H1 (cell line): ENCODE measurements at regions not wholly inside any gene's neighbourhood (a gene's known extent, or its start where the extent isn't known, plus 50 kb on each side); places are given as distances from the start of the nearest gene placed in this dataset.
A peak's percentile ranks its signal among the peaks of the same experiment; 100 is the strongest.

Source experiments
- CTCF ChIA-PET: fragments of 300-600 bp; sonication (Branson Sonifier 250); formaldehyde crosslinking; loops from one replicate; lab custom pipeline; 2021; ENCODE audit not compliant: partially characterized antibody; lab: Charles Lee
- POLR2A ChIA-PET: fragments of 300-600 bp; sonication (Branson Sonifier 250); formaldehyde crosslinking; loops from one replicate; lab custom pipeline; 2021; ENCODE audit warnings: inconsistent platforms; ENCODE audit not compliant: partially characterized antibody; lab: Charles Lee
- DNase-seq, 2 experiments: peaks; one replicate each; pipeline versions ENCODE4 v3.0.0 to v3.0.0-alpha.2; 2010 to 2022; ENCODE audit warnings: low spot score in 2 of 2, low read depth in 1 of 2, mixed read lengths in 1 of 2
- FAIRE-seq: peaks from 2 replicates; lab custom pipeline; 2011; peaks lifted over from hg19 to GRCh38; lab: Jason Lieb, UNC
- H2AFZ ChIP-seq: 2 replicates; pipeline ENCODE4 v1.8.1; 2012; ENCODE audit warnings: low read length, inconsistent platforms
- H2AK5ac ChIP-seq: 2 replicates; pipeline ENCODE4 v1.6.1; 2013; ENCODE audit warnings: low read depth, low read length
- H2BK120ac ChIP-seq: replicated peaks from 2 replicates; pipeline ENCODE3; 2013; ENCODE audit warnings: low read depth, low read length, inconsistent platforms
- H2BK12ac ChIP-seq: 2 replicates; pipeline ENCODE4 v1.6.1; 2013; ENCODE audit warnings: low read depth, low read length
- H2BK15ac ChIP-seq: 2 replicates; pipeline ENCODE4 v1.6.1; 2013; ENCODE audit warnings: low read length
- H2BK20ac ChIP-seq: 2 replicates; pipeline ENCODE4 v1.6.1; 2013; ENCODE audit warnings: low read length
- H2BK5ac ChIP-seq: 2 replicates; pipeline ENCODE4 v1.6.1; 2013; ENCODE audit warnings: low read depth, low read length
- H3K14ac ChIP-seq: 2 replicates; pipeline ENCODE4 v1.6.1; 2013; ENCODE audit warnings: inconsistent platforms; ENCODE audit not compliant: insufficient read length
- H3K18ac ChIP-seq: 2 replicates; pipeline ENCODE4 v1.6.1; 2013; ENCODE audit warnings: low read length; ENCODE audit errors: extremely low read depth
- H3K23ac ChIP-seq: 2 replicates; pipeline ENCODE4 v1.6.1; 2013; ENCODE audit warnings: inconsistent platforms; ENCODE audit not compliant: insufficient read length
- H3K23me2 ChIP-seq: 2 replicates; pipeline ENCODE4 v1.6.1; 2013; ENCODE audit warnings: low read depth, low read length
- H3K27ac ChIP-seq: 2 replicates; pipeline ENCODE4 v1.6.1; 2011; ENCODE audit warnings: low read depth, low read length, inconsistent platforms
- H3K27me3 ChIP-seq, 4 experiments: replicated peaks in 1 of 4; 1 replicate in 1 of 4; 2 replicates in 3 of 4; pipeline versions ENCODE4 v1.6.1 to v1.8.1; 2011 to 2013; ENCODE audit warnings: low read length in 3 of 4, mild to moderate bottlenecking in 3 of 4, inconsistent platforms in 2 of 4, mixed read lengths in 2 of 4, moderate library complexity in 1 of 4; ENCODE audit not compliant: control insufficient read depth in 3 of 4, insufficient read depth in 3 of 4; ENCODE audit errors: extremely low read depth in 1 of 4
- H3K36me3 ChIP-seq, 4 experiments: 2 replicates each; pipeline versions ENCODE4 v1.6.1 to v1.8.1; 2011 to 2013; ENCODE audit warnings: mild to moderate bottlenecking in 4 of 4, low read length in 3 of 4, moderate library complexity in 2 of 4, control low read depth in 1 of 4, inconsistent platforms in 1 of 4; ENCODE audit not compliant: insufficient read depth in 4 of 4, control insufficient read depth in 2 of 4
- H3K4ac ChIP-seq: replicated peaks from 2 replicates; pipeline ENCODE3; 2013; ENCODE audit warnings: low read length, low read depth, mixed read lengths, inconsistent platforms; ENCODE audit not compliant: insufficient read length
- H3K4me1 ChIP-seq, 4 experiments: replicated peaks in 1 of 4; 1 replicate in 1 of 4; 2 replicates in 3 of 4; pipeline versions ENCODE4 v1.6.1 to v1.8.1; 2011 to 2013; ENCODE audit warnings: low read length in 3 of 4, inconsistent platforms in 2 of 4, mixed read lengths in 1 of 4; ENCODE audit not compliant: insufficient read depth in 4 of 4, control insufficient read depth in 3 of 4
- H3K4me2 ChIP-seq, 2 experiments: 2 replicates each; pipeline versions ENCODE4 v1.6.1 to v1.8.1; 2011 to 2013; ENCODE audit warnings: low read depth in 2 of 2, low read length in 2 of 2, control low read depth in 1 of 2, inconsistent platforms in 1 of 2, mild to moderate bottlenecking in 1 of 2; ENCODE audit not compliant: insufficient read depth in 1 of 2
- H3K4me3 ChIP-seq, 4 experiments: fragments of 200-600, 300-600 bp in 1 of 4; sonication (generic), shearing (Covaris generic), sonication (Bioruptor Twin) in 1 of 4; 2 replicates each; pipeline versions ENCODE4 v1.5.1 to v1.8.1; 2011 to 2016; ENCODE audit warnings: low read length in 4 of 4, low read depth in 3 of 4, control low read depth in 2 of 4, inconsistent platforms in 2 of 4, mild to moderate bottlenecking in 2 of 4, mixed read lengths in 1 of 4, moderate library complexity in 1 of 4; ENCODE audit not compliant: insufficient read depth in 2 of 4; ENCODE audit errors: extremely low read depth in 1 of 4
- H3K56ac ChIP-seq: replicated peaks from 2 replicates; pipeline ENCODE3; 2013; ENCODE audit warnings: low read depth, mild to moderate bottlenecking, mixed read lengths, low read length, inconsistent platforms; ENCODE audit not compliant: insufficient read length
- H3K79me1 ChIP-seq: 2 replicates; pipeline ENCODE4 v1.6.1; 2013; ENCODE audit warnings: low read depth, low read length, control low read depth
- H3K79me2 ChIP-seq, 2 experiments: 2 replicates each; pipeline versions ENCODE4 v1.6.1 to v1.8.1; 2012 to 2013; ENCODE audit warnings: low read length in 2 of 2, mild to moderate bottlenecking in 2 of 2, inconsistent platforms in 1 of 2; ENCODE audit not compliant: insufficient read depth in 2 of 2, control insufficient read depth in 1 of 2
- H3K9ac ChIP-seq, 4 experiments: replicated peaks in 1 of 4; 1 replicate in 1 of 4; 2 replicates in 3 of 4; pipeline versions ENCODE4 v1.6.1 to v1.8.1; 2011 to 2013; ENCODE audit warnings: low read depth in 3 of 4, low read length in 3 of 4, control low read depth in 2 of 4, mild to moderate bottlenecking in 2 of 4, moderate library complexity in 2 of 4, inconsistent platforms in 1 of 4; ENCODE audit errors: extremely low read depth in 1 of 4
- H3K9me3 ChIP-seq, 2 experiments: 2 replicates each; pipeline versions ENCODE4 v1.6.1 to v1.8.1; 2012 to 2013; ENCODE audit warnings: mild to moderate bottlenecking in 2 of 2, moderate library complexity in 2 of 2, control low read depth in 1 of 2, inconsistent platforms in 1 of 2, low read depth in 1 of 2, low read length in 1 of 2, mixed read lengths in 1 of 2; ENCODE audit not compliant: insufficient read depth in 2 of 2
- H4K20me1 ChIP-seq, 2 experiments: replicated peaks in 1 of 2; 2 replicates each; pipeline versions ENCODE3 to v1.8.1; 2011 to 2013; ENCODE audit warnings: inconsistent platforms in 2 of 2, low read length in 2 of 2, mild to moderate bottlenecking in 1 of 2; ENCODE audit not compliant: insufficient read depth in 2 of 2, control insufficient read depth in 1 of 2
- H4K5ac ChIP-seq: 2 replicates; pipeline ENCODE4 v1.6.1; 2013; ENCODE audit warnings: low read length, low read depth, mixed read lengths, inconsistent platforms; ENCODE audit not compliant: insufficient read length
- H4K8ac ChIP-seq: 2 replicates; pipeline ENCODE4 v1.8.0; 2013; ENCODE audit warnings: mild to moderate bottlenecking, moderate library complexity, low read length, inconsistent platforms; ENCODE audit not compliant: insufficient read depth; ENCODE audit errors: extremely low read depth
- H4K91ac ChIP-seq: replicated peaks from 2 replicates; pipeline ENCODE3; 2013; ENCODE audit warnings: low read length, mixed read lengths, inconsistent platforms; ENCODE audit not compliant: insufficient read length
- BRCA1 ChIP-seq: IDR thresholded peaks from 2 replicates; pipeline ENCODE4 v1.6.1; 2012; ENCODE audit warnings: low read depth, low read length, improper control_type of control experiment
- CREB1 ChIP-seq: IDR thresholded peaks from 2 replicates; pipeline ENCODE4 v1.6.1; 2012; ENCODE audit warnings: inconsistent platforms
- NRF1 ChIP-seq: IDR thresholded peaks from 2 replicates; pipeline ENCODE4 v1.6.1; 2011; ENCODE audit warnings: mild to moderate bottlenecking, low read depth, low read length, improper control_type of control experiment
- WGBS, 2 experiments: shearing (Covaris generic) in 1 of 2; methylation state at CpG; one replicate each; pipeline versions ENCODE4 v1.1.6 to v1.1.7; 2013 to 2015; ENCODE audit warnings: low lambda C conversion rate in 2 of 2, mixed read lengths in 2 of 2, inconsistent platforms in 1 of 2, low coverage in 1 of 2, missing lambda C conversion rate in 1 of 2; ENCODE audit not compliant: insufficient replicate concordance in 2 of 2, insufficient coverage in 1 of 2, insufficient read length in 1 of 2; ENCODE audit errors: extremely low coverage in 1 of 2, missing lambda C conversion rate in 1 of 2; 5-methylcytosine and 5-hydroxymethylcytosine counted together

DNA sequence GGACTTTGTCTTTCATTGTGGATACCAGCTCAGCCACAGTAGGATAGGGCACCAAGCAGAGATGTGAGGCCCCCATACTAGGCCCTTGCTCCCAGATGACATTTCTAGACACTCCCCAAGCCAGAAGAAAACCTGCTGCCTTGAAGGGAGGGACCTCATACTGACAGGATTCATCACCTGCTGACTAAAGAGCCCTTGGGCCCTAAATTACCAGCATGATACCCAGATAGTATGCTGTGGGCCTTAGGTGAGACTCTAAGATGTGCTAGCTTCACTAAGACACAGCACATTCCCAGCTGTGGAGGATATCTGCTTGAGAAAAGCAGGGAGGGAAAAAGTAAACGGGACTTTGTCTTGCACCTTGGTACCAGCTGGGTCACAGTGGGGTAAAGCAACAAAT is 324.0 kb downstream of the TBL1XR1 start:
- Histone ChIP-seq H3K79me2 (no peaks in the 10 kb centered on the region), H3K36me3 (peaks cover 0 to 2% (median 0%) of the 10 kb centered on the region in 4 experiments; a peak in 1 of 8 replicates), H3K14ac (no peak overlapping the region), H2BK120ac (no peak overlapping the region), H4K20me1 (no peaks in the 10 kb centered on the region), H4K8ac (no peak overlapping the region), H3K9me3 (peaks cover 13 to 14% of the 10 kb centered on the region in 2 experiments; a peak in 2 of 4 replicates), H2BK5ac (no peak overlapping the region), H3K4me2 (no peak overlapping the region), H4K5ac (no peak overlapping the region), H2BK15ac (peak overlapping the region; percentile 61; the same call in 1 of the 2 replicates), H3K27ac (no peak overlapping the region), H2AFZ (peak overlapping the region; percentile 91; the same call in 1 of the 2 replicates), H4K91ac (no peak overlapping the region), H2BK20ac (no peak overlapping the region; the same call in 1 of the 2 replicates), H3K23ac (no peak overlapping the region), H3K4ac (no peak overlapping the region), H3K9ac (no peak overlapping the region), H3K56ac (no peak overlapping the region), H3K18ac (no peak overlapping the region), H3K4me1 (no peaks in the 10 kb centered on the region), H2AK5ac (no peak overlapping the region), H3K23me2 (no peaks in the 10 kb centered on the region), H3K4me3 (no peak overlapping the region), H2BK12ac (no peak overlapping the region), H3K27me3 (no peaks in the 10 kb centered on the region), H3K79me1 (no peaks in the 10 kb centered on the region)
- TF ChIP-seq BRCA1 (no peak), CREB1 (no peak), NRF1 (no peak)
- DNase-seq (no peak), FAIRE-seq (no peak)
- POLR2A ChIA-PET, result interaction anchor here (1.7 kb wide), 1 partner anchor 66 kb away, joined by 5 read pairs; no protein-coding TSS in a partner anchor
- CTCF ChIA-PET, result interaction anchor here (0.6 to 5.3 kb wide), 29 partner anchors 9 to 460 kb away, joined by 3 to 46 read pairs (median 3); no protein-coding TSS in a partner anchor
- WGBS, 2 experiments, result 89% methylated on average over 1 of the region's 1 CpG; no CpG with 5 or more reads in 1 of the 2 experiments
